ENCODE measurements at regions not wholly inside any gene's neighbourhood (a gene's known extent, or its start where the extent isn't known, plus 50 kb on each side); places are given as distances from the start of the nearest gene placed in this dataset.
A peak's percentile ranks its signal among the peaks of the same experiment; 100 is the strongest.

DNA sequence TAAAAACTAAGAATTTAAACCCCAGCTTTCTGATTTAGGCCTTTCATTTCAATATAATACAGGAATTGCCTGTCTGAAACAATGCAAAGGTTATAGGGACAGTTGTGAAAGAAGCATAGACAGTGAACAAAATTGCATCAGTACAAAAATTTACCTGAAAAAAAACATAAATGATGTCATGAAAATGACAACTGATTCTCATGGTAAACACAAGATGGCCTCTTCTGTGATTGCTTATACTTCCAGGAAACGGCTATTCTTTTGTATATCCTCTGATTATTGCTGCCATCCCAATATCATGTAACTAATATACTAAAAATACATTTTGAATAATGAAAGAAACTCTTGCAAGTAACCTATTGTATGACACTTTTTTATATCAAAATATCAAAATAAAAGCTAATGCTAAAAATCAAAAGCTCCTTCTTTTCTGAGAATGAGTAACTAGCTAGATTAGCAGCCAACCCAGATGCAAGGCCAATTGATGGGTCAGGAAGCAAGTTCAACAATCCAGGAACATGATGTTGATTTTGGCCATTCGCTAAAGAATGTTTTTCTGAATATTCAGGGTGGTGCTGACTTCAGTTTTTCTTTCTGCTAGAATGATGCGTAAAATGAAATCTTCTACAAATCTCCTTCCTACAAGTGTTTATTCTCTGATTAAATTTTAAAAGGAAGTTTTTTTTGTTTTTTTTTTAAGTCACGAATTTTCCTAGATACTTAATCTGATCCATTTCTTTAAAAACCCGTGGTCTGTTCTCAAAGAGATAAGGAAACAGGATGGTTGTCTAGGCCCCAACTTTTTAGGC lies 83.6 kb downstream of the ALX1 start:
- H3K4me1 ChIP-seq, result no peaks in the 10 kb centered on the region
- no peak overlapping the region for H3K4me3 ChIP-seq
- intact Hi-C loops (cut with DNase I), result no loop called here
- H3K9me3 ChIP-seq, result no peaks in the 10 kb centered on the region
- 40 to 53% (median 40%) methylated on average over 5 of the region's 5 CpGs for WGBS, 4 donors
- no peak for ATAC-seq
- no peaks in the 10 kb centered on the region for H3K36me3 ChIP-seq
- no peak for TF ChIP-seq POLR2A (IDR thresholded peaks at IDR 0.05)
- TF ChIP-seq, protein P1, sequence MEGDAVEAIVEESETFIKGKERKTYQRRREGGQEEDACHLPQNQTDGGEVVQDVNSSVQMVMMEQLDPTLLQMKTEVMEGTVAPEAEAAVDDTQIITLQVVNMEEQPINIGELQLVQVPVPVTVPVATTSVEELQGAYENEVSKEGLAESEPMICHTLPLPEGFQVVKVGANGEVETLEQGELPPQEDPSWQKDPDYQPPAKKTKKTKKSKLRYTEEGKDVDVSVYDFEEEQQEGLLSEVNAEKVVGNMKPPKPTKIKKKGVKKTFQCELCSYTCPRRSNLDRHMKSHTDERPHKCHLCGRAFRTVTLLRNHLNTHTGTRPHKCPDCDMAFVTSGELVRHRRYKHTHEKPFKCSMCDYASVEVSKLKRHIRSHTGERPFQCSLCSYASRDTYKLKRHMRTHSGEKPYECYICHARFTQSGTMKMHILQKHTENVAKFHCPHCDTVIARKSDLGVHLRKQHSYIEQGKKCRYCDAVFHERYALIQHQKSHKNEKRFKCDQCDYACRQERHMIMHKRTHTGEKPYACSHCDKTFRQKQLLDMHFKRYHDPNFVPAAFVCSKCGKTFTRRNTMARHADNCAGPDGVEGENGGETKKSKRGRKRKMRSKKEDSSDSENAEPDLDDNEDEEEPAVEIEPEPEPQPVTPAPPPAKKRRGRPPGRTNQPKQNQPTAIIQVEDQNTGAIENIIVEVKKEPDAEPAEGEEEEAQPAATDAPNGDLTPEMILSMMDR (IDR thresholded peaks at IDR 0.05), result no peak
- no peaks in the 10 kb centered on the region for H3K27me3 ChIP-seq
- H3K27ac ChIP-seq, result no peak overlapping the region
- peak in 1 of 5 donors; percentile 7 for DNase-seq

DNA sequence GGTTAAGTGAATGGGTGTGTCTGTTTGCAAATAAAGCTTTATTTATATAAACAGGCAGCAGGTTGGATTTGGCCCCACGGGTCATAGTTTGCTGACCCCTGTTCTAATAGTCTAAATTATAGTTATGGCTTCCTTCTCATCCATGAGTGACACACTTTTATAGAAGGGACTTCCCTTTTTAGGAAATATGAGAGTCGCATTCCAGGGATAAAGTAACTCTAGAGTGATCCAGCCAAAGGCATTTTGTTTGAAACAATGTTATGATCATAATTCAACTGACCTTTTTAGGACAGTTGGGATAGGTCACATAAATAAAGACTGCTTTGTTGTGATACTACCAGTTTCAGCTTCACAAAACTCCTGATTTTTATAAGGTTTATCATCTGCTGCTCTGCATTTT lies 87.9 kb downstream of the ALX1 start:
- intact Hi-C loops (cut with DNase I), result no loop called here
- WGBS, 4 donors, result 77 to 92% (median 84%) methylated on average over 2 of the region's 2 CpGs
- TF ChIP-seq, protein P1 (IDR thresholded peaks at IDR 0.05), result no peak
- TF ChIP-seq POLR2A (IDR thresholded peaks at IDR 0.05), result no peak

DNA sequence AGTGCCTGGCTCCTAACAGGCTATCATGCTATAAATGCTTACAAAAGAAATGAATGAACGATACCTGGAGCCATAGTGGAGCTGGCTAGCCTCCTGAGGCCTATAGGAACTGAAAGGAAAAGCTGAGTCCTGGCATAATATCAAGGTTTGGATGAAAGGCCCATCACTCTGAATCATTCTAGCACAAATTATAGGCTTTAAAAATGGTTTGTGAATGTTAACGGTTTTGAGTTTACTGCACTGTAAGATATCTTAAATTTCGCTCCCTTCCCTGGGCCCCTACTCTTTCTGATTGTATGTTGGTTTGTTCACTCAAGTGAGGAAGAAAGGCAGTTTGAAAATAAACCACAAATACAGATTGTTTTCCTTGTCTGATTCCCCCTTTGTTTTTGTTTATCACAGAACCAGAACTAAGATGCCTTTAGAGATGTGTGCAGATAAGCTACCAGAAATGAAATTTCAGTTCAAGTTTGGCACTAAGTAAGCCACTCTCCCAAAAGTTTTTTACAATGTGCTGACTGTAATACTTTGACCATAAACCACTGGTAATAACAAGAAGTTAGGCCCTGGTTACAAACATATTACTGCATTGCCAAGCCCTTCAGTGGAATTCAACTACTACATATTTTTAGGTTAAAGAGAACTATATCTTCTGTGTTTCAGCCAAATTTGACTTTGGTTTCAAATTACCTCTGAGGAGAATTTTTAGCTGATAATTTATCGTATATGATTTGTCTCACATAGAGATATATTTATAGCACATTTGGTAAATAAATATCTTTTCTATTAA lies 89.5 kb downstream of the ALX1 start:
- H3K36me3 ChIP-seq, result no peaks in the 10 kb centered on the region
- WGBS, 4 donors, result 73 to 82% (median 78%) methylated on average over 4 of the region's 4 CpGs
- H3K27me3 ChIP-seq, result no peaks in the 10 kb centered on the region
- DNase-seq (no peak), ATAC-seq (no peak)
- no peaks in the 10 kb centered on the region for H3K4me1 ChIP-seq
- no peak overlapping the region for H3K27ac ChIP-seq
- intact Hi-C loops (cut with DNase I), result no loop called here
- H3K4me3 ChIP-seq, result no peak overlapping the region
- H3K9me3 ChIP-seq, result no peaks in the 10 kb centered on the region
- TF ChIP-seq POLR2A (IDR thresholded peaks at IDR 0.05), result no peak
- TF ChIP-seq, protein P1 (IDR thresholded peaks at IDR 0.05), result no peak

More for the DNA sequence above, 87.9 kb downstream of the ALX1 start:
- DNase-seq (no peak), ATAC-seq (no peak)
- H3K4me3 ChIP-seq, result no peak overlapping the region
- H3K9me3 ChIP-seq, result no peaks in the 10 kb centered on the region
- H3K27me3 ChIP-seq, result no peaks in the 10 kb centered on the region
- no peak overlapping the region for H3K27ac ChIP-seq
- no peaks in the 10 kb centered on the region for H3K36me3 ChIP-seq
- H3K4me1 ChIP-seq, result no peaks in the 10 kb centered on the region

DNA sequence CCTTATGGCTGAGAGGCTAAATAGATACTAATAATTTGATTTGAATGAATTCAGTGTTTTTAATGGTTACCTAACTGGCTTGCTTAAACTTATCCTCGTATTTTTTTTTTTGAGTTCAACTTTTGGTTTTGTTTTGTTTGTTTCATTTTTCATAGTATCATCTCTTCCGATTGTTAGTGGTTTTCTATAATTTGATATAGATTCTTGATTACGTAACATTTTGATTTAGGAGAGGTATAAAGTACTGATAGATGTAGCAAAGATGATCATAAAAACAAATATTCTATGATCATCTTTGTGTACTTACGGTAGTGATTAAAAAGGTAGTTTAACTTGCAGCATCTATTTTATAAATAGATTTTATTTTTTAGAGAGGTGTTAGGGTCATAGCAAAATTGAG lies 93.0 kb downstream of the ALX1 start:
- WGBS, 4 donors, result 90 to 96% (median 93%) methylated on average over 4 of the region's 4 CpGs
- Histone ChIP-seq H3K9me3 (no peaks in the 10 kb centered on the region), H3K27ac (no peak overlapping the region), H3K4me3 (no peak overlapping the region), H3K36me3 (no peaks in the 10 kb centered on the region), H3K4me1 (no peaks in the 10 kb centered on the region), H3K27me3 (no peaks in the 10 kb centered on the region)
- TF ChIP-seq, protein P1 (IDR thresholded peaks at IDR 0.05), result no peak
- no peak for TF ChIP-seq POLR2A (IDR thresholded peaks at IDR 0.05)
- no peak for DNase-seq
- ATAC-seq, result no peak
- intact Hi-C loops (cut with DNase I), result no loop called here
